ENCODE measurements at regions not wholly inside any gene's neighbourhood (a gene's known extent, or its start where the extent isn't known, plus 50 kb on each side); places are given as distances from the start of the nearest gene placed in this dataset.

- no peak for ATAC-seq
Observed at GRCh38 chr6:75546381-75546780, 52.8 kb upstream of the FILIP1 start.

GRCh38 chr6:75550544-75551167 is 51.0 kb upstream of the SENP6 start:
- Histone ChIP-seq H3K4me1 (no peaks in the 10 kb centered on the region), H3K27me3 (no peaks in the 10 kb centered on the region), H3K36me3 (replicated peaks in 1 of 2; ENCODE audit: insufficient read depth in 1 of 2, low read depth in 2 of 2) (no peaks in the 10 kb centered on the region), H3K27ac (no peak overlapping the region), H3K4me3 (no peak overlapping the region), H3K9me3 (no peaks in the 10 kb centered on the region)
- TF ChIP-seq CTCF (IDR thresholded peaks at IDR 0.05) (no peak), POLR2A (IDR thresholded peaks at IDR 0.05) (no peak)
- DNase-seq (no peak), ATAC-seq (no peak)
- intact Hi-C loops (cut with DNase I): no loop called here

More at GRCh38 chr6:75546381-75546780, 52.8 kb upstream of the FILIP1 start:
- intact Hi-C loops (cut with DNase I): no loop called here
- Histone ChIP-seq H3K27me3 (no peaks in the 10 kb centered on the region), H3K27ac (no peak overlapping the region), H3K4me1 (no peaks in the 10 kb centered on the region), H3K36me3 (replicated peaks in 1 of 2; ENCODE audit: insufficient read depth in 1 of 2, low read depth in 2 of 2) (no peaks in the 10 kb centered on the region), H3K9me3 (no peaks in the 10 kb centered on the region), H3K4me3 (no peak overlapping the region)
- DNase-seq: no peak
- peak in 1 of 7 experiments; percentile 13 for TF ChIP-seq CTCF (IDR thresholded peaks at IDR 0.05)
- TF ChIP-seq POLR2A (IDR thresholded peaks at IDR 0.05): no peak
- WGBS, 2 donors: 16 to 25% methylated on average over 2 of the region's 2 CpGs

GRCh38 chr6:75551367-75551952 is 50.2 kb upstream of the SENP6 start:
- intact Hi-C loops (cut with DNase I): no loop called here
- DNase-seq (no peak), ATAC-seq (no peak)
- no peak overlapping the region for H3K27ac ChIP-seq
- no peak overlapping the region for H3K4me3 ChIP-seq
- H3K9me3 ChIP-seq: no peaks in the 10 kb centered on the region
- no peaks in the 10 kb centered on the region for H3K27me3 ChIP-seq
- 77 to 82% methylated on average over 2 of the region's 2 CpGs for WGBS, 2 donors
- H3K4me1 ChIP-seq: no peaks in the 10 kb centered on the region
- TF ChIP-seq CTCF (IDR thresholded peaks at IDR 0.05): no peak
- H3K36me3 ChIP-seq (replicated peaks in 1 of 2; ENCODE audit: insufficient read depth in 1 of 2, low read depth in 2 of 2): no peaks in the 10 kb centered on the region
